CD4-positive, alpha-beta T cell treated with Interferon alpha-2 for 1 hour (primary cell): ENCODE measurements at regions not wholly inside any gene's neighbourhood (a gene's known extent, or its start where the extent isn't known, plus 50 kb on each side); places are given as distances from the start of the nearest gene placed in this dataset.
A peak's percentile ranks its signal among the peaks of the same experiment; 100 is the strongest.
"Not testable (repeated sequence)": the region's sequence is repeated elsewhere in the genome, so short reads cannot be mapped to it uniquely, and the experiment has no call there.

Source experiments
- DNase-seq, 2 donors: peaks; one replicate each; pipeline ENCODE4 v3.0.0-alpha.2; 2020 to 2022

GRCh38 chrX:64853424-64853823 lies 122.8 kb downstream of the ZC4H2 start:
- DNase-seq = no peak

GRCh38 chrX:64850371-64851082 lies 125.7 kb downstream of the ZC4H2 start:
- DNase-seq = peak; percentile 1 to 2

DNA sequence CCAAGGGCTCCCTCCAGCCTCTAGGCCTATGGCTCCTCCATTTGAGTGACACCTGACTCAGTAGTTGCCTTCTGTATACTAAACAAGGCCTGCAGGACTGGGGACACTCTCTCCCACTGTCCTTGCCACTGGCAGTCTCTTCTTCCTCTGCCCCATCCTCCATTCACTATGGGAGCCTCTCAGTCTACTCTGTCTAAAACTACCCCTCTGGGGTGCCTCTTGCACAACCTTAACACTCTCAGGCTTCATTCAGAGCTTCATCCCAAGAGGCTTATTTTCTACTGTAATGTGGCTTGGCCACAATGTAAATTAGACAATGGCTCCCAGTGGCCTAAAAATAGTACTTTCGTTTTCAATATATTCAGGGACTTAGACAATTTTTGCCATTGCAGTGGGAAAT lies 133.0 kb downstream of the ZC4H2 start:
- no peak for DNase-seq

GRCh38 chrX:64842492-64842891 lies 133.8 kb downstream of the ZC4H2 start:
- peak; percentile 19 to 35 for DNase-seq

DNA sequence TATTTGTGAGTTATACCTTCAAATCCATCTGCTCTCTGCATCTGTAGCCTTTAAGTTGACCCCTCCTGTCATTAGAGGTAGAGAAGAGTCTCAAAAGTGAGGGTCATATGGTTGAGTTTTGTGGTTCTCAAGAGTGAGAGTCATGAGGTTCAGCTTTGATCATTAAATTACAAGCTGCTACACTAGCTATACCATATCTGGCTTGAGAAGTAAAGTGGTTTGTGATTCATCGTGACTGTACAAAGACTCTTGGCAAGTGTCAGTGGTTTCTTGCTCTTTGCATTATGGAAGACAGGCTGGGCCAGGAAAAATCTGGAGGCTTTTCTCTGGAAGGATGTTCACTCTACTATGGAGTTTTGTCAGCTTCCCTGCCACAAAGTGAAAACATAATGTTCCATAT lies 170.6 kb downstream of the ZC4H2 start:
- DNase-seq = no peak

- no peak for DNase-seq
Measured at GRCh38 chrX:64792598-64793337, 183.5 kb downstream of the ZC4H2 start.

DNA sequence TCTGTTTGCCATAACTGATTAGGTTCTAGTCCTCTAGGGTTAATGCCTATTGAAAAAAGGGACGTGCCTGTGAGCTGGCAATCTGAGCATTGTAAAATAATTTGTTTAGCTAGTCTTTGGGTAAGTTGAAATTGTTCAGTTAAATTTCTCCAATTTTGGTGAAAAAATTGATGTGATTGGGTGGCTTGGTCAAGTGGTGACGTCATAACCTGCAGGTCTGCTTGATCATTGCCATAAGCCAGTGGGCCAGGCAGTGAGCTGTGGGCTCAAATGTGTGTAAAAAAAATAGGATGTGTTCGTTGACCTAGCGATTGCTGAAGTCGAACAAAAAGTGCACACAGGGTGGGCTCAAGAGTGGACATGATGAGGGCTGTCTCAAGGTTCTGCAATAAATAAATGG lies 193.3 kb downstream of the ZC4H2 start:
- DNase-seq = no peak

DNA sequence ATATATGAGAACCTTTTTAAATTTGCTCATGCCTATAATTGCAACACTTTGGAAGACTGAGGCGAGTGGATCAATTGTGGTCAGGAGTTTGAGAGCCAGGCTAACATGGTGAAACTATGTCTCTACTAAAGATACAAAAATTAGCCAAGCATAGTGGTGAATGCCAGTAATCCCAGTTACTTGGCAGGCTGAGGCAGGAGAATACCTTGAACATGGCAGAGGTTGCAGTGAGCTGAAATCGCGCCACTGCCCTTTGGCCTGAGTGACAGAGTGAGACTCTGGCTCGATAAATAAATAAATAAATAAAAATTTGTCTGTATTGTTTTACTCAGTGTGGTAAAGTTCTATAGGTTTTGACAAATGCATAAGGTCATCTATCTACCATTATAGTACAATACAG lies 218.2 kb downstream of the ZC4H2 start:
- DNase-seq = no peak

- no peak for DNase-seq
Measured at GRCh38 chrX:64739792-64740378, 236.4 kb downstream of the ZC4H2 start.

DNA sequence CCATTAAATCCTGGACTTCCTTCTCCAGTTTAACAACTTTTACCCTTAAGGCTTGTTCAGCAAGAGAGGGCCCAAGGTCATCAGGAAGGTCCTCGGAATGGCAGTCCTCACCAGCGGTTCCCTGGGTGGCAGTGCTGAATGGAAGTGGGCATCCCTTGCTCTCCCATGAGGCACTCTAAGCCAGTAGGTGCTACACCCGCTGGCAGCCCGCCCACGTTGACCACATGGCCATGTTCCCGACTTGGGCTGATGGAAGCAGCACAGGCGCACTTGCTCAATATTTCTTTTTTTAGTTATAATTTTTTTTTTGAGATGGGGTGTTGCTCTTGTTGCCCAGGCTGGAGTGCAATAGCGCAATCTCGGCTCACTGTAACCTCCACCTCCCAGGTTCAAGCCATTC lies 277.9 kb downstream of the ZC4H2 start:
- no peak for DNase-seq

DNA sequence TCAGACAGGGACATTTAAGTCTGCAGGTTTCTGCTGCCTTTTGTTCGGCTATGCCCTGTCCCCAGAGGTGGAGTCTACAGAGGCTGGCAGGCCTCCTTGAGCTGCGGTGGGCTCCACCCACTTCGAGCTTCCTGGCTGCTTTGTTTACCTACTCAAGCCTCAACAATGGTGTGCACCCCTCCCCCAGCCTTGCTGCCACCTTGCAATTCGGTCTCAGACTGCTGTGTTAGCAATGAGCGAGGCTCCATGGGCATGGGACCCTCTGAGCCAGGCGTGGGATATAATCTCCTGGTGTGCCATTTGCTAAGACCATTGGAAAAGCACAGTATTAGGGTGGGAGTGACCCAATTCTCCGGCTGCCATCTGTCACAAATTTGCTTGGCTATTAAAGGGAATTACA lies 280.9 kb downstream of the ZC4H2 start:
- not testable (repeated sequence) for DNase-seq

DNA sequence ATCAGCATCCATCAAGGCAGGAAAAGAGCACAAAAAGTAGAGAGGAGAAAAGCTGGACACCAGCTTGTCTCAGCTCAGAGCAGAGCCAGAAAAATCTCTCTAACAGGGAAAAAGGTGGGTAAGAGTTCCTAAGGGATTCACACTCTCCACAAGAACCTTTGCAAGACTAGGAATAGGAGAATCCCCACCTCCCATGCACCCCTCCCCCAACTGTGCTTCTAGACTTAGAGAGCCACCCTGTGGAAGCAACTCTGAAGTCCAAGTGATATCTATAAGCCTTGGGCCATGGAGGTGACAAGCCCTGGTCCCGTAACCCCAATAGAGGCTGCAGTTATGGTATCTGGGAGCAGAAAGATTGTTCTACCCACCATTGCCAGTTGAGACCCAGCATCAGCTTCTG lies 267.6 kb upstream of the MTMR8 start:
- no peak for DNase-seq

- DNase-seq = not testable (repeated sequence)
Measured at GRCh38 chrX:64657229-64657628, 262.0 kb upstream of the MTMR8 start.

DNA sequence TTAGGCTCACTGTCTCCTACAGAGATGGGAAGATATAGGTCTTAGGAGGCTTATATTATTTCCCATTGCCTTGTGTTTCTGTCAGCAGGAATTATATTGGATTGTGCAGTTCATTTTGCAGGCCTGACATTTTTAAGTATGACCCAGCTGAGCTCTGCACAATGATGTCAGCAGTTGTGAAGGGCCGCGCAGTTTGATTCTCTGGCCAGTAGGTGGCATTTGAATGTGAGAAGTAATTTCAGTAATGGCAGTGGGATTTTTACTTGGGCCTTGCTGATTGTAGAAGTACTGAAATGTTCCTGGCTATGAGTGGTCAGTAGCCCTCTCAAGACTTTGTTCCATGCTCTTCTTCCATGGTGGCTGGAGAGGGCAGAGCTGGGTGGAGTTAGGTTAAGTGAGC lies 247.2 kb upstream of the MTMR8 start:
- DNase-seq = no peak
